GM06990 (cell line): ENCODE measurements at regions not wholly inside any gene's neighbourhood (a gene's known extent, or its start where the extent isn't known, plus 50 kb on each side); places are given as distances from the start of the nearest gene placed in this dataset.

Experiments used
- DNase-seq: peaks from one replicate; pipeline ENCODE4 v3.0.0-alpha.2; 2011; ENCODE audit not compliant: insufficient read length; ENCODE audit errors: extremely low read depth
- H3K27me3 ChIP-seq: replicated peaks from 2 replicates; pipeline ENCODE4 v1.6.0; 2011; ENCODE audit warnings: low read length; ENCODE audit not compliant: control insufficient read depth, insufficient read depth
- H3K36me3 ChIP-seq: 2 replicates; pipeline ENCODE4 v1.5.1; 2011; ENCODE audit warnings: low read length; ENCODE audit not compliant: control insufficient read depth, insufficient read depth
- H3K4me3 ChIP-seq: replicated peaks from 2 replicates; pipeline ENCODE4 v1.5.1; 2011; ENCODE audit warnings: low read depth, mild to moderate bottlenecking, control low read depth, low read length
- TF ChIP-seq, protein P1 (sequence below): IDR thresholded peaks from 2 replicates; pipeline ENCODE4 v1.5.1; 2011; ENCODE audit warnings: low read length, control low read depth, mild to moderate bottlenecking, inconsistent platforms; ENCODE audit not compliant: insufficient read depth, poor library complexity, severe bottlenecking

DNA sequence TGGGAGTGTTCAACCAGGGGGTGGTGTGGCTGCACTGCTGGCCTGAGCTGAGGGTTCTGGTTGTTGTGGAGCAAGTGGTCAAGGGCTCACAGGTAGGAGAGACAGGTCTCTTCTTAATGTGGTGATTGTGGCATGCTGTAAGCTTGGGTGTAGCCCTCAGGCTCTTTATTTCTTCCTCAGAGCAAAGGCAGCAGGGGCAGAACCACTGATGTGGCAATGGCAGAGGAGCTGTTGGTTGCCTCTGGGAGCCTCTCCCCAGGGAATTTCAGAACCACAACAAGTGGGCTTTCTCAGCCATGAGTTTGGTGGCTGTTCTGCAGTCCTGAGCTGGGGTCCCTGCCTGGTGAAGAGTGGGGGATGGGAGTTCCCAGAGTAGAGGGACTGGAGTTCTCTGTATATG is 1017.2 kb downstream of the SH3BGRL start:
- no peaks in the 10 kb centered on the region for H3K36me3 ChIP-seq
- no peak overlapping the region for H3K4me3 ChIP-seq
- DNase-seq: no peak
- H3K27me3 ChIP-seq: no peaks in the 10 kb centered on the region
- TF ChIP-seq, protein P1, sequence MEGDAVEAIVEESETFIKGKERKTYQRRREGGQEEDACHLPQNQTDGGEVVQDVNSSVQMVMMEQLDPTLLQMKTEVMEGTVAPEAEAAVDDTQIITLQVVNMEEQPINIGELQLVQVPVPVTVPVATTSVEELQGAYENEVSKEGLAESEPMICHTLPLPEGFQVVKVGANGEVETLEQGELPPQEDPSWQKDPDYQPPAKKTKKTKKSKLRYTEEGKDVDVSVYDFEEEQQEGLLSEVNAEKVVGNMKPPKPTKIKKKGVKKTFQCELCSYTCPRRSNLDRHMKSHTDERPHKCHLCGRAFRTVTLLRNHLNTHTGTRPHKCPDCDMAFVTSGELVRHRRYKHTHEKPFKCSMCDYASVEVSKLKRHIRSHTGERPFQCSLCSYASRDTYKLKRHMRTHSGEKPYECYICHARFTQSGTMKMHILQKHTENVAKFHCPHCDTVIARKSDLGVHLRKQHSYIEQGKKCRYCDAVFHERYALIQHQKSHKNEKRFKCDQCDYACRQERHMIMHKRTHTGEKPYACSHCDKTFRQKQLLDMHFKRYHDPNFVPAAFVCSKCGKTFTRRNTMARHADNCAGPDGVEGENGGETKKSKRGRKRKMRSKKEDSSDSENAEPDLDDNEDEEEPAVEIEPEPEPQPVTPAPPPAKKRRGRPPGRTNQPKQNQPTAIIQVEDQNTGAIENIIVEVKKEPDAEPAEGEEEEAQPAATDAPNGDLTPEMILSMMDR: no peak

DNA sequence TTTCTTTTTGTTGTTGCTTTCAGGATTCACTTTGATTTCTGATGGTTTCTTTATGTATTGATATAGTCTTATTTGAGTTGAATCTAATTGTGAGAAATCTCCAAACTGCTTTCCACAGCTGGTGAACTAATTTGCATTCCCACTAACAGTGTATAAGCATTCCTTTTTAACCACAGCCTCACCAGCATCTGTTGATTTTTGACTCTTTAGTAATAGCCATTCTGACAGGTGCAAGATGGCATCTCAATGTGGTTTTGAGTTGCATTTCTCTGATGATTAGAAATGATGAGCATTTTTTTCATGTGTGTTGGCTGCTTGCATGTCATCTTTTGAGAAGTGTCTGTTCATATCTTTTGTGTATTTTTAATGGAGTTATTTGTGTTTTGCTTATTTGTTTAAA is 1023.1 kb downstream of the SH3BGRL start:
- no peaks in the 10 kb centered on the region for H3K36me3 ChIP-seq
- TF ChIP-seq, protein P1: no peak
- H3K27me3 ChIP-seq: no peaks in the 10 kb centered on the region
- H3K4me3 ChIP-seq: no peak overlapping the region
- DNase-seq: no peak

DNA sequence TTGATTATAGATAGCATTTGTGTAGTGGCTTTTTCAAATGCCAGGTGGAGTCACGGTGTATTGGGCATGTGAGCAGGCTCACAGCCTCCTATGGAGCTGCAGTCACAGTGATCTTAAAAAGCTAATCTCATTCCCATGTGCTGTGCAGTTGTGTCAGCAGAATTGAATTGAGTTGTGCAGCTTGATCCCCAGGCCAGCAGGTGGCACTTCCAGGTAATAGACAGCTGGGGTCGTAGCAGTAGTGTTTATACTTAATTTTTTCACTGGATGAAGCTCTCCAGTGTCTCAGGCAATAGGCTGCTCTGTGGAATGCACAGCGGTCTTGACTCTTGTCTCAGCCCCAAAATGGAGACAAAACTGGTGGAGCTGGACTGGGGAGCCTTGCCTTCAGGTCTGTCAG is 1028.1 kb downstream of the SH3BGRL start:
- no peaks in the 10 kb centered on the region for H3K27me3 ChIP-seq
- no peak for DNase-seq
- H3K4me3 ChIP-seq: no peak overlapping the region
- H3K36me3 ChIP-seq: no peaks in the 10 kb centered on the region
- TF ChIP-seq, protein P1: no peak

DNA sequence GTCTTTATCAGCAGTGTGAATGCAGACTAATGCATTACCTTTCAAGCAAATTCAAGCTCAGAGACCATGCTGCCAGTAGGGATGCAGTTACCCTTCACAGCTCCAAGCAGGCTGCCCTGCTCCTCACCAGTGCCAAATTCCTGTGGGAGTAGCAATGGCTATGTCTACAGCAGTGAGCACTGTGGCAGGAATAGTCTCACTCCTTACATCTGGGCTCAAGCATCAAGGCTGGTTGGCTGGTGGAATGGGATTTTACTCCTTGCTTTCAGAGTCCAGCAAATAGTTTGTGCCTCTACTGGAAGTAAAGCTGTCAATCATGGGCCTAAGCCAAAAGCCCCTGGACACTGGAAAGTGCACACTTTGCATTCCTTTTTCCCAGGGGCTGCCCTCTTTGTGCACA is 1030.8 kb downstream of the SH3BGRL start:
- H3K4me3 ChIP-seq: no peak overlapping the region
- H3K36me3 ChIP-seq: no peaks in the 10 kb centered on the region
- no peaks in the 10 kb centered on the region for H3K27me3 ChIP-seq
- TF ChIP-seq, protein P1: no peak
- DNase-seq: no peak

DNA sequence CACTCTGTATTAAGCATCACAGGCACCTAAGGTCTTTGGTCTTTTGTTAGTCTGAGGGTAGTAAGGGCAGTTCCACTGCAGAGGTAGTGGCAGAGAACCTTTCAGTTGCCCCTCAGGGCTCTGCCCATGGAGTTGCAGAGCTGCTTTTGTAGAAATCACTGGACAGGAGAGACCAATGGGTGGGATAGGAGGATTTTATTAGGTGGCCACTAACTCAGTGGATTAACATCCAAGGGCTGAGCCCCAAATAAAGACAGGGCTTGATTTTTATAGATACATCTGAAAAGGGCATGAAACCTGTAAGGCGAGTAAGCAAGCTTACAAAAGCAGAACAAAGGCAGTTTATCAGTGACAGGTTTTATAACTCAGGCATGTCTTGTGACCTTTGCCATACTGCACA is 1035.4 kb downstream of the SH3BGRL start:
- no peak overlapping the region for H3K4me3 ChIP-seq
- H3K36me3 ChIP-seq: no peaks in the 10 kb centered on the region
- TF ChIP-seq, protein P1: no peak
- no peaks in the 10 kb centered on the region for H3K27me3 ChIP-seq
- no peak for DNase-seq
